Mesenchymal stem cell (in vitro differentiated cells and primary cell): ENCODE measurements at regions not wholly inside any gene's neighbourhood (a gene's known extent, or its start where the extent isn't known, plus 50 kb on each side); places are given as distances from the start of the nearest gene placed in this dataset.

Experiments used
- DNase-seq: peaks from one replicate; pipeline ENCODE4 v3.0.0-alpha.2; 2013
- H2AFZ ChIP-seq: one replicate; pipeline ENCODE4 v1.6.1; 2013; ENCODE audit warnings: low read depth, mild to moderate bottlenecking, control low read depth, inconsistent platforms, low read length, moderate library complexity
- H2AK5ac ChIP-seq: 2 replicates; pipeline ENCODE4 v1.6.1; 2013; ENCODE audit warnings: low read length, moderate library complexity, mild to moderate bottlenecking, inconsistent platforms; ENCODE audit not compliant: severe bottlenecking
- H2BK120ac ChIP-seq: one replicate; pipeline ENCODE4 v1.6.1; 2013; ENCODE audit warnings: low read depth, mild to moderate bottlenecking, inconsistent platforms, low read length, moderate library complexity
- H2BK12ac ChIP-seq, 2 experiments: one replicate each; pipeline ENCODE4 v1.6.1; 2013; ENCODE audit warnings: inconsistent platforms in 2 of 2, low read length in 2 of 2, mild to moderate bottlenecking in 2 of 2, moderate library complexity in 2 of 2, control low read depth in 1 of 2
- H2BK15ac ChIP-seq: one replicate; pipeline ENCODE4 v1.6.1; 2013; ENCODE audit warnings: mild to moderate bottlenecking, low read depth, inconsistent platforms; ENCODE audit not compliant: poor library complexity, severe bottlenecking
- H2BK5ac ChIP-seq: 2 replicates; pipeline ENCODE4 v1.6.1; 2013; ENCODE audit warnings: low read depth, mild to moderate bottlenecking, low read length, control low read depth, inconsistent platforms; ENCODE audit not compliant: poor library complexity, severe bottlenecking
- H3K14ac ChIP-seq, 2 experiments: one replicate each; pipeline ENCODE4 v1.6.1; 2013; ENCODE audit warnings: inconsistent platforms in 2 of 2, low read length in 2 of 2, control low read depth in 1 of 2, mild to moderate bottlenecking in 1 of 2, moderate library complexity in 1 of 2
- H3K18ac ChIP-seq, 2 experiments: one replicate each; pipeline ENCODE4 v1.6.1; 2013; ENCODE audit warnings: inconsistent platforms in 2 of 2, low read length in 2 of 2, control low read depth in 1 of 2, low read depth in 1 of 2, mild to moderate bottlenecking in 1 of 2
- H3K23ac ChIP-seq, 2 experiments: one replicate each; pipeline ENCODE4 v1.6.1; 2013; ENCODE audit warnings: inconsistent platforms in 2 of 2, low read length in 2 of 2, mild to moderate bottlenecking in 2 of 2, moderate library complexity in 2 of 2, control low read depth in 1 of 2
- H3K27ac ChIP-seq: 2 replicates; pipeline ENCODE4 v1.5.1; 2013; ENCODE audit warnings: mild to moderate bottlenecking, moderate library complexity, low read length, control low read depth, inconsistent platforms; ENCODE audit not compliant: poor library complexity, severe bottlenecking
- H3K27me3 ChIP-seq, 2 experiments: 2 replicates each; pipeline versions ENCODE4 v1.6.1 to v1.7.0; 2013; ENCODE audit warnings: low read length in 2 of 2, mild to moderate bottlenecking in 2 of 2, moderate library complexity in 2 of 2, control low read depth in 1 of 2, inconsistent platforms in 1 of 2; ENCODE audit not compliant: control insufficient read depth in 1 of 2, insufficient read depth in 1 of 2
- H3K36me3 ChIP-seq, 2 experiments: 2 replicates each; pipeline versions ENCODE4 v1.6.1 to v1.7.0; 2013; ENCODE audit warnings: low read length in 2 of 2, control low read depth in 1 of 2, inconsistent platforms in 1 of 2, low read depth in 1 of 2, mild to moderate bottlenecking in 1 of 2; ENCODE audit not compliant: insufficient read depth in 2 of 2, control insufficient read depth in 1 of 2
- H3K4ac ChIP-seq, 2 experiments: one replicate each; pipeline ENCODE4 v1.6.1; 2013; ENCODE audit warnings: inconsistent platforms in 2 of 2, low read length in 2 of 2, mild to moderate bottlenecking in 2 of 2, moderate library complexity in 2 of 2, control low read depth in 1 of 2, low read depth in 1 of 2
- H3K4me1 ChIP-seq: 2 replicates; pipeline ENCODE4 v1.6.1; 2013; ENCODE audit warnings: low read depth, low read length, control low read depth; ENCODE audit not compliant: control insufficient read depth, insufficient read depth
- H3K4me2 ChIP-seq: 2 replicates; pipeline ENCODE4 v1.6.1; 2013; ENCODE audit warnings: low read length, mild to moderate bottlenecking, inconsistent platforms; ENCODE audit not compliant: poor library complexity, severe bottlenecking
- H3K4me3 ChIP-seq, 2 experiments: 2 replicates each; pipeline versions ENCODE4 v1.5.1 to v1.7.0; 2013; ENCODE audit warnings: low read length in 2 of 2, mild to moderate bottlenecking in 2 of 2, control low read depth in 1 of 2, low read depth in 1 of 2; ENCODE audit not compliant: insufficient read depth in 1 of 2
- H3K79me1 ChIP-seq: replicated peaks from 2 replicates; pipeline ENCODE4 v1.6.1; 2013; ENCODE audit warnings: mild to moderate bottlenecking, control low read depth, low read length, inconsistent platforms; ENCODE audit not compliant: poor library complexity, severe bottlenecking
- H3K9ac ChIP-seq: 2 replicates; pipeline ENCODE4 v1.7.0; 2013; ENCODE audit warnings: mild to moderate bottlenecking, low read length, moderate library complexity
- H3K9me3 ChIP-seq: 2 replicates; pipeline ENCODE4 v1.7.0; 2013; ENCODE audit warnings: mild to moderate bottlenecking, low read length; ENCODE audit not compliant: control insufficient read depth
- H4K8ac ChIP-seq: one replicate; pipeline ENCODE4 v1.6.1; 2013; ENCODE audit warnings: inconsistent platforms, mild to moderate bottlenecking, low read length, moderate library complexity
- H4K91ac ChIP-seq: one replicate; pipeline ENCODE4 v1.6.1; 2013; ENCODE audit warnings: mild to moderate bottlenecking, low read length, inconsistent platforms
- WGBS: methylation state at CpG from one replicate; pipeline ENCODE4 v1.1.7; 2013; ENCODE audit warnings: mixed read lengths; 5-methylcytosine and 5-hydroxymethylcytosine counted together

DNA sequence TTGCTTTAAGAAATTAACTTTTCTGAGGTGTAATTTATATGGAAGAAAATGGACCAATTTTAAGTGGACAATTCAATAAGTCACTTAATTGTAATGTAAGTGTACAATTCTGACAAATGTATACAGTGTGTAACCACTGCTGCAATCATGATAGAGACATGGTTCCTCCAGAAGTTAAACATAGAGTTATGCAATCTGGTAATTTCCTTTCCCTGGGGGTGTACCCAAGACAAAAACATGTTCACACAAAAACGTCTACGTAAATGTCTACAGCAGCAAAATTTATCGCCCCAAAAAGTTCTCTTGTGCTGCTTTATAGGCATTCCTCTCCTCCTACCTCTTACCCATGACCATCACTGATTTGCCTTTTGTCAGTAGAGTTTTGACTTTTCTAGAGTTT, 141.5 kb downstream of the AQP4 start:
- no peak overlapping the region for H3K23ac ChIP-seq
- H2BK12ac ChIP-seq = no peak overlapping the region
- peak; percentile 10 for DNase-seq
- no peak overlapping the region for H4K91ac ChIP-seq
- no peak overlapping the region for H2BK5ac ChIP-seq
- no peak overlapping the region for H3K4me2 ChIP-seq
- no peak overlapping the region for H3K14ac ChIP-seq
- H3K27ac ChIP-seq = no peak overlapping the region
- H3K9ac ChIP-seq = no peak overlapping the region
- no peak overlapping the region for H3K4ac ChIP-seq
- H3K36me3 ChIP-seq = no peaks in the 10 kb centered on the region
- WGBS = 82% methylated on average over 3 of the region's 3 CpGs
- no peak overlapping the region for H4K8ac ChIP-seq
- no peak overlapping the region for H2AFZ ChIP-seq
- H3K4me3 ChIP-seq = no peak overlapping the region
- H2BK15ac ChIP-seq = no peak overlapping the region
- no peaks in the 10 kb centered on the region for H3K4me1 ChIP-seq
- no peak overlapping the region for H3K18ac ChIP-seq
- H2BK120ac ChIP-seq = no peak overlapping the region
- H2AK5ac ChIP-seq = no peak overlapping the region
- H3K27me3 ChIP-seq = no peaks in the 10 kb centered on the region
- H3K9me3 ChIP-seq = no peaks in the 10 kb centered on the region
- no peaks in the 10 kb centered on the region for H3K79me1 ChIP-seq

DNA sequence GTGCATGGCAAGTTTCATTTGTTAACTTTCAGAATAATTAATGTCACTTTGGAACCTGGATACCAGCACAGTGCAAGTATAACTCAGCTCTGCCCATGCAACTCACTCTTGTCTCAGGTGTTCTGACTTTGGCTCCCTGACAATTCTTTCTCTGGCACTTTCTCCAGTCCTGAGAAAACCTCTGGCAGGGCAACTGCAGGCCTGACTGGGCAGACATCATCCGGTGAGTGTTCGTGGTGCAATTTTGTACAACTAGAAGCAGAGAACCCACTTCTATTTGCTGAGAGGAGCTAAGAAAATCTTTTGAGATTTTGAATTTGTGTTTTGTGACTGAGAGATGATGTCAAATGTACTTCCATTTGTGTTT, 143.0 kb downstream of the AQP4 start:
- WGBS = 99% methylated on average over 2 of the region's 2 CpGs
- H3K4ac ChIP-seq = no peak overlapping the region
- no peak overlapping the region for H3K18ac ChIP-seq
- H3K9ac ChIP-seq = no peak overlapping the region
- H4K8ac ChIP-seq = no peak overlapping the region
- no peak overlapping the region for H2AFZ ChIP-seq
- no peak overlapping the region for H2AK5ac ChIP-seq
- no peaks in the 10 kb centered on the region for H3K79me1 ChIP-seq
- no peak overlapping the region for H3K23ac ChIP-seq
- H3K4me1 ChIP-seq = no peaks in the 10 kb centered on the region
- no peaks in the 10 kb centered on the region for H3K27me3 ChIP-seq
- no peaks in the 10 kb centered on the region for H3K36me3 ChIP-seq
- no peak overlapping the region for H3K4me2 ChIP-seq
- H3K27ac ChIP-seq = no peak overlapping the region
- no peak overlapping the region for H2BK12ac ChIP-seq
- H2BK15ac ChIP-seq = no peak overlapping the region
- no peak overlapping the region for H4K91ac ChIP-seq
- no peak overlapping the region for H2BK120ac ChIP-seq
- DNase-seq = no peak
- no peak overlapping the region for H3K14ac ChIP-seq
- no peak overlapping the region for H3K4me3 ChIP-seq
- H3K9me3 ChIP-seq = no peaks in the 10 kb centered on the region
- no peak overlapping the region for H2BK5ac ChIP-seq

DNA sequence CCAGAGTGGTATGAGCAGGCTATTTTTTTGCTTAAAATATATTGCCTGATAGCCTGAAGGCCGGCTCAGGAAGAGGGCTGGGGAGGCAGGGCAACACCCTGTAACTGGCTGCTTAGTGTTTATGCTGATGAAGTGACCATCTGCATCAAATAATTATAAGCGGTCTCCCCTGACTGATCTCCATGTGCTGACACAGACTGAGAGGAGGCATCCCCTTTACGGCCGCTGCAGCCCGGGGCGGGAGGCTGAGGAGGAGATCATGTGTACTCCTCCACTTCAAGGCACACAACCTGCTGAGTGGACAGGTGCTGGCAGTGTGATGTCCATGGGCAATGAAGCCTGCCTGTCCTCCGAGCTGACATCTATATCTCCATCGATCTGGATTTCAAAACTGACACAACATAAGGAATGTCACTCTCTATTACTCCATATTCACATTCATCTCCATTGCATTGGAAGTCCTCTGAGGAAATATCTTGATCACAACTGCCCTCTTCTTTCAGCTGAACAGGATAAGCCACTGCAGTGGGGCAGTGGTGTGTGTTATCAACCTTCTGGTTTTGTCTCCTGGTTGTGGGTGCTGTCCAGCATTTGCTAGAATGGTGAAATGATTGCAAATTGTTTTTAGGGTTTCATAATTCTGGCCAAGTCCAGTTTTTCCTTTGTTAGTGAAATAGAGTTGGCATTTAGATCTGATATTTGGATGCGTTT, 143.5 kb downstream of the AQP4 start:
- Histone ChIP-seq H2AFZ (no peak overlapping the region), H3K9me3 (no peaks in the 10 kb centered on the region), H3K23ac (no peak overlapping the region), H2AK5ac (no peak overlapping the region), H3K18ac (no peak overlapping the region), H2BK120ac (no peak overlapping the region), H3K27ac (no peak overlapping the region), H3K4ac (no peak overlapping the region), H2BK5ac (no peak overlapping the region), H3K4me3 (no peak overlapping the region), H3K9ac (no peak overlapping the region), H4K91ac (no peak overlapping the region), H3K4me1 (no peaks in the 10 kb centered on the region), H3K27me3 (no peaks in the 10 kb centered on the region), H3K4me2 (no peak overlapping the region), H2BK15ac (no peak overlapping the region), H3K36me3 (no peaks in the 10 kb centered on the region), H2BK12ac (no peak overlapping the region), H4K8ac (no peak overlapping the region), H3K14ac (no peak overlapping the region), H3K79me1 (no peaks in the 10 kb centered on the region)
- WGBS = 85% methylated on average over 9 of the region's 9 CpGs
- no peak for DNase-seq

DNA sequence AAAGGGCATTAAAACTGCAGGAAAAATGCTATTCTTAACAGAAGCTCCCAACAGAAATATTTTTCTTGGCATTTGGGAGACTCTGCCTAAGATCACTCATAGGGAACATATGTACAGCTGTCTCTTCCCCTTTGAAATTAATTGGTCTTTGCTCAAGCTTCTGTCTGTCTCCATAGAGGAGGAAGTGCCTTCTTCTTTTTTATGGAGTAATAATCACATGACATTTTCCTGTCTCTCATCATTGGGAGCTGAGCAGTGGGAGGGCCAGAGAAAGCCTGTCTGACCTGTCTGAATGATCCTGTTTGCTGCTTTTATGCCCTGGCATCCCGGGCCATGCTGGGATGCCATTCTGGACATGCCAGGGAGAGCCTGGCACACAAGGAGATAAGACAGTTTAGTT, 145.6 kb downstream of the AQP4 start:
- no peak overlapping the region for H3K14ac ChIP-seq
- H3K4me1 ChIP-seq = no peaks in the 10 kb centered on the region
- no peak overlapping the region for H2BK15ac ChIP-seq
- no peak overlapping the region for H3K27ac ChIP-seq
- no peak for DNase-seq
- no peak overlapping the region for H2AFZ ChIP-seq
- no peaks in the 10 kb centered on the region for H3K36me3 ChIP-seq
- H3K23ac ChIP-seq = no peak overlapping the region
- H3K4me2 ChIP-seq = no peak overlapping the region
- no peak overlapping the region for H3K4ac ChIP-seq
- no peak overlapping the region for H4K8ac ChIP-seq
- H2AK5ac ChIP-seq = no peak overlapping the region
- H4K91ac ChIP-seq = no peak overlapping the region
- 88% methylated on average over 1 of the region's 1 CpG for WGBS
- no peak overlapping the region for H2BK120ac ChIP-seq
- H3K79me1 ChIP-seq = no peaks in the 10 kb centered on the region
- H2BK5ac ChIP-seq = no peak overlapping the region
- no peaks in the 10 kb centered on the region for H3K9me3 ChIP-seq
- no peak overlapping the region for H3K4me3 ChIP-seq
- H3K18ac ChIP-seq = no peak overlapping the region
- H3K27me3 ChIP-seq = no peaks in the 10 kb centered on the region
- H3K9ac ChIP-seq = no peak overlapping the region
- H2BK12ac ChIP-seq = no peak overlapping the region
